GM12878 (cell line): ENCODE measurements at regions not wholly inside any gene's neighbourhood (a gene's known extent, or its start where the extent isn't known, plus 50 kb on each side); places are given as distances from the start of the nearest gene placed in this dataset.

Experiments used
- BACH1 ChIP-seq: fragments of 450-650 bp; IDR thresholded peaks from 2 replicates; pipeline ENCODE4 v1.6.1; 2017; ENCODE audit warnings: mild to moderate bottlenecking, borderline replicate concordance
- CBX3 ChIP-seq: fragments of 200-600 bp; sonication (generic); IDR thresholded peaks from 2 replicates; pipeline ENCODE4 v1.6.1; 2016; ENCODE audit warnings: low read depth, borderline replicate concordance
- EP300 ChIP-seq, 2 experiments: fragments of 150-350 bp in 1 of 2; IDR thresholded peaks; 2 replicates each; pipeline ENCODE4 v1.6.1; 2011 to 2012; ENCODE audit warnings: low read depth in 2 of 2, low read length in 2 of 2, borderline replicate concordance in 1 of 2, improper control_type of control experiment in 1 of 2, inconsistent platforms in 1 of 2; ENCODE audit not compliant: control insufficient read depth in 1 of 2
- ESRRA ChIP-seq: IDR thresholded peaks from 2 replicates; pipeline ENCODE4 v1.6.1; 2012; ENCODE audit warnings: mild to moderate bottlenecking, low read length, improper control_type of control experiment
- EZH2 ChIP-seq: IDR thresholded peaks from 2 replicates; pipeline ENCODE4 v1.6.1; 2012; ENCODE audit warnings: low read depth, mild to moderate bottlenecking, control low read depth, inconsistent platforms, low read length, borderline replicate concordance; ENCODE audit not compliant: control insufficient read depth
- GATAD2B ChIP-seq: fragments of 450-650 bp; conservative IDR thresholded peaks from 2 replicates; pipeline ENCODE4 v1.6.1; 2017; ENCODE audit warnings: low read depth, mild to moderate bottlenecking, moderate library complexity
- HCFC1 ChIP-seq: fragments of 150-350 bp; IDR thresholded peaks from 2 replicates; pipeline ENCODE4 v1.6.1; 2014; ENCODE audit warnings: low read length
- IKZF2 ChIP-seq, 2 experiments: fragments of 450-650 bp; IDR thresholded peaks; 2 replicates each; pipeline ENCODE4 v1.6.1; 2017; ENCODE audit warnings: mild to moderate bottlenecking in 2 of 2, moderate library complexity in 2 of 2
- MEF2A ChIP-seq: IDR thresholded peaks from 2 replicates; pipeline ENCODE4 v1.6.1; 2011; ENCODE audit warnings: low read depth, mild to moderate bottlenecking, low read length, moderate library complexity; ENCODE audit not compliant: insufficient read depth
- MEF2B ChIP-seq: fragments of 450-650 bp; IDR thresholded peaks from 2 replicates; pipeline ENCODE4 v1.6.1; 2018; ENCODE audit warnings: mild to moderate bottlenecking, moderate library complexity; ENCODE audit not compliant: partially characterized antibody, poor library complexity, severe bottlenecking
- PAX5 ChIP-seq: IDR thresholded peaks from 2 replicates; pipeline ENCODE4 v1.6.1; 2011; ENCODE audit warnings: low read depth, low read length, borderline replicate concordance
- SREBF1 ChIP-seq: IDR thresholded peaks from 2 replicates; pipeline ENCODE4 v1.6.1; 2012; ENCODE audit warnings: mild to moderate bottlenecking, low read length
- SRF ChIP-seq, 2 experiments: IDR thresholded peaks; 2 replicates each; pipeline ENCODE4 v1.6.1; 2011; ENCODE audit warnings: low read depth in 2 of 2, low read length in 2 of 2, mild to moderate bottlenecking in 1 of 2, moderate library complexity in 1 of 2
- SUPT20H ChIP-seq: IDR thresholded peaks from 2 replicates; pipeline ENCODE4 v1.6.1; 2011; ENCODE audit warnings: low read depth, mild to moderate bottlenecking, low read length, moderate library complexity, borderline replicate concordance; ENCODE audit not compliant: control insufficient read depth
- TARDBP ChIP-seq: IDR thresholded peaks from 2 replicates; pipeline ENCODE4 v1.6.1; 2016; ENCODE audit warnings: borderline replicate concordance
- YBX1 ChIP-seq: fragments of 450-650 bp; IDR thresholded peaks from 2 replicates; pipeline ENCODE4 v1.6.1; 2016; ENCODE audit warnings: antibody characterized with exemption
- YY1 ChIP-seq: IDR thresholded peaks from 2 replicates; pipeline ENCODE4 v1.6.1; 2011; ENCODE audit warnings: low read depth, mild to moderate bottlenecking, low read length
- TF ChIP-seq, protein P1 (sequence below): fragments of 450-650 bp; IDR thresholded peaks from 2 replicates; pipeline ENCODE4 v1.6.1; 2017; ENCODE audit warnings: low read depth, mild to moderate bottlenecking, moderate library complexity
- TF ChIP-seq, protein P2 (sequence below): IDR thresholded peaks from 2 replicates; pipeline ENCODE4 v1.6.1; 2011; ENCODE audit warnings: low read depth, low read length, improper control_type of control experiment, borderline replicate concordance
- TF ChIP-seq, protein P3 (sequence below): fragments of 450-650 bp; IDR thresholded peaks from 2 replicates; pipeline ENCODE4 v1.6.1; 2017; ENCODE audit warnings: mild to moderate bottlenecking, low read depth, inconsistent platforms; ENCODE audit not compliant: poor library complexity, severe bottlenecking
- TF ChIP-seq, protein P4 (sequence below): fragments of 450-650 bp; IDR thresholded peaks from 2 replicates; pipeline ENCODE4 v1.6.1; 2017; ENCODE audit warnings: mild to moderate bottlenecking, moderate library complexity

DNA sequence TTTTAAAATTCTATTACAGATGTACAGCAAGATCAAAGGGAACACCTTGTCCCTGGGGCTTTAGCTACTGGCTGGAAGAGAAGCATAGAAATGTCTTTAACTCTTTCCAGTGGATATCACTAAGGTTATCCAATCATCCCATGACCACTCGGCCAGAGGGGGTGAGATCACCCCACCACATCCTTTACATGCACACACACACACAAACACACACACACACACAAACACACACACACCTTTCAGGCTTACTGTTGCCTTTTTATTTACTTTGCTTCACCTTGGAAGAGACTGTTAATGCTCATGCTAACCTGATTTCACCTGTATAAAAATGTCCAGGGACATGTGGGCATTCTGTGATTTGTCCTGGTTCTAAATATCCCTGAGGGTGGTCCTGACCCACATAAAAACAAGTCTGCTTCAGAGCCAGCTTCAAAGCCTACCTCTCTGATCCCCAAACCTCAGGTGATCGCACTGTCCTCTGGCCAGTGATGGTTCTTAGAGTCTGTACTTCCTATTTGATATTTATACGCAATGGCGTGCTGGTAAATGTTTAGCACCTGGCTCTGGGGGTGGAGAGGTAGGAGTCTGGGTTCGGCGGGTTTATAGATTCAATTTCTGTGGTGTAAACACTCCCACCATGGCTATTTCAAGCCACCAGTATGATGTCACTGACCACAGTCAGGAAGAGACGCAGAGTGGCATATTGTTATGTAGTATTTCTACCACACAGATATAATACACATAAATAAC lies 166.1 kb upstream of the EEA1 start (continued):
- TF ChIP-seq GATAD2B (peak; percentile 47; the same call in 1 of the 2 replicates), MEF2A (peak; percentile 100), EZH2 (no peak), TARDBP (no peak), HCFC1 (no peak), SRF (IDR thresholded peaks at IDR 0.05; ENCODE audit: low read depth in 2 of 2, low read length in 2 of 2) (no peak), BACH1 (peak; percentile 22; the same call in 1 of the 2 replicates), YBX1 (no peak), ESRRA (no peak), EP300 (IDR thresholded peaks at IDR 0.05; ENCODE audit: borderline replicate concordance in 1 of 2, control insufficient read depth in 1 of 2, low read depth in 2 of 2, low read length in 2 of 2) (peak; percentile 83 to 99; a peak in 3 of 4 replicates), PAX5 (peak; percentile 86), YY1 (peak; percentile 62; the same call in 1 of the 2 replicates), SUPT20H (no peak), IKZF2 (IDR thresholded peaks at IDR 0.05) (peak; percentile 84 to 86), MEF2B (peak; percentile 97), CBX3 (no peak), SREBF1 (no peak)
- TF ChIP-seq, protein P1, sequence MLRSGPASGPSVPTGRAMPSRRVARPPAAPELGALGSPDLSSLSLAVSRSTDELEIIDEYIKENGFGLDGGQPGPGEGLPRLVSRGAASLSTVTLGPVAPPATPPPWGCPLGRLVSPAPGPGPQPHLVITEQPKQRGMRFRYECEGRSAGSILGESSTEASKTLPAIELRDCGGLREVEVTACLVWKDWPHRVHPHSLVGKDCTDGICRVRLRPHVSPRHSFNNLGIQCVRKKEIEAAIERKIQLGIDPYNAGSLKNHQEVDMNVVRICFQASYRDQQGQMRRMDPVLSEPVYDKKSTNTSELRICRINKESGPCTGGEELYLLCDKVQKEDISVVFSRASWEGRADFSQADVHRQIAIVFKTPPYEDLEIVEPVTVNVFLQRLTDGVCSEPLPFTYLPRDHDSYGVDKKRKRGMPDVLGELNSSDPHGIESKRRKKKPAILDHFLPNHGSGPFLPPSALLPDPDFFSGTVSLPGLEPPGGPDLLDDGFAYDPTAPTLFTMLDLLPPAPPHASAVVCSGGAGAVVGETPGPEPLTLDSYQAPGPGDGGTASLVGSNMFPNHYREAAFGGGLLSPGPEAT = peak; percentile 73; the same call in 1 of the 2 replicates
- TF ChIP-seq, protein P2, sequence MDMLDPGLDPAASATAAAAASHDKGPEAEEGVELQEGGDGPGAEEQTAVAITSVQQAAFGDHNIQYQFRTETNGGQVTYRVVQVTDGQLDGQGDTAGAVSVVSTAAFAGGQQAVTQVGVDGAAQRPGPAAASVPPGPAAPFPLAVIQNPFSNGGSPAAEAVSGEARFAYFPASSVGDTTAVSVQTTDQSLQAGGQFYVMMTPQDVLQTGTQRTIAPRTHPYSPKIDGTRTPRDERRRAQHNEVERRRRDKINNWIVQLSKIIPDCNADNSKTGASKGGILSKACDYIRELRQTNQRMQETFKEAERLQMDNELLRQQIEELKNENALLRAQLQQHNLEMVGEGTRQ = no peak
- TF ChIP-seq, protein P3, sequence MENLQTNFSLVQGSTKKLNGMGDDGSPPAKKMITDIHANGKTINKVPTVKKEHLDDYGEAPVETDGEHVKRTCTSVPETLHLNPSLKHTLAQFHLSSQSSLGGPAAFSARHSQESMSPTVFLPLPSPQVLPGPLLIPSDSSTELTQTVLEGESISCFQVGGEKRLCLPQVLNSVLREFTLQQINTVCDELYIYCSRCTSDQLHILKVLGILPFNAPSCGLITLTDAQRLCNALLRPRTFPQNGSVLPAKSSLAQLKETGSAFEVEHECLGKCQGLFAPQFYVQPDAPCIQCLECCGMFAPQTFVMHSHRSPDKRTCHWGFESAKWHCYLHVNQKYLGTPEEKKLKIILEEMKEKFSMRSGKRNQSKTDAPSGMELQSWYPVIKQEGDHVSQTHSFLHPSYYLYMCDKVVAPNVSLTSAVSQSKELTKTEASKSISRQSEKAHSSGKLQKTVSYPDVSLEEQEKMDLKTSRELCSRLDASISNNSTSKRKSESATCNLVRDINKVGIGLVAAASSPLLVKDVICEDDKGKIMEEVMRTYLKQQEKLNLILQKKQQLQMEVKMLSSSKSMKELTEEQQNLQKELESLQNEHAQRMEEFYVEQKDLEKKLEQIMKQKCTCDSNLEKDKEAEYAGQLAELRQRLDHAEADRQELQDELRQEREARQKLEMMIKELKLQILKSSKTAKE = peak; percentile 83
- TF ChIP-seq, protein P4, sequence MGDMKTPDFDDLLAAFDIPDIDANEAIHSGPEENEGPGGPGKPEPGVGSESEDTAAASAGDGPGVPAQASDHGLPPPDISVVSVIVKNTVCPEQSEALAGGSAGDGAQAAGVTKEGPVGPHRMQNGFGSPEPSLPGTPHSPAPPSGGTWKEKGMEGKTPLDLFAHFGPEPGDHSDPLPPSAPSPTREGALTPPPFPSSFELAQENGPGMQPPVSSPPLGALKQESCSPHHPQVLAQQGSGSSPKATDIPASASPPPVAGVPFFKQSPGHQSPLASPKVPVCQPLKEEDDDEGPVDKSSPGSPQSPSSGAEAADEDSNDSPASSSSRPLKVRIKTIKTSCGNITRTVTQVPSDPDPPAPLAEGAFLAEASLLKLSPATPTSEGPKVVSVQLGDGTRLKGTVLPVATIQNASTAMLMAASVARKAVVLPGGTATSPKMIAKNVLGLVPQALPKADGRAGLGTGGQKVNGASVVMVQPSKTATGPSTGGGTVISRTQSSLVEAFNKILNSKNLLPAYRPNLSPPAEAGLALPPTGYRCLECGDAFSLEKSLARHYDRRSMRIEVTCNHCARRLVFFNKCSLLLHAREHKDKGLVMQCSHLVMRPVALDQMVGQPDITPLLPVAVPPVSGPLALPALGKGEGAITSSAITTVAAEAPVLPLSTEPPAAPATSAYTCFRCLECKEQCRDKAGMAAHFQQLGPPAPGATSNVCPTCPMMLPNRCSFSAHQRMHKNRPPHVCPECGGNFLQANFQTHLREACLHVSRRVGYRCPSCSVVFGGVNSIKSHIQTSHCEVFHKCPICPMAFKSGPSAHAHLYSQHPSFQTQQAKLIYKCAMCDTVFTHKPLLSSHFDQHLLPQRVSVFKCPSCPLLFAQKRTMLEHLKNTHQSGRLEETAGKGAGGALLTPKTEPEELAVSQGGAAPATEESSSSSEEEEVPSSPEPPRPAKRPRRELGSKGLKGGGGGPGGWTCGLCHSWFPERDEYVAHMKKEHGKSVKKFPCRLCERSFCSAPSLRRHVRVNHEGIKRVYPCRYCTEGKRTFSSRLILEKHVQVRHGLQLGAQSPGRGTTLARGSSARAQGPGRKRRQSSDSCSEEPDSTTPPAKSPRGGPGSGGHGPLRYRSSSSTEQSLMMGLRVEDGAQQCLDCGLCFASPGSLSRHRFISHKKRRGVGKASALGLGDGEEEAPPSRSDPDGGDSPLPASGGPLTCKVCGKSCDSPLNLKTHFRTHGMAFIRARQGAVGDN = no peak
